ENCODE measurements at regions not wholly inside any gene's neighbourhood (a gene's known extent, or its start where the extent isn't known, plus 50 kb on each side); places are given as distances from the start of the nearest gene placed in this dataset.

DNA sequence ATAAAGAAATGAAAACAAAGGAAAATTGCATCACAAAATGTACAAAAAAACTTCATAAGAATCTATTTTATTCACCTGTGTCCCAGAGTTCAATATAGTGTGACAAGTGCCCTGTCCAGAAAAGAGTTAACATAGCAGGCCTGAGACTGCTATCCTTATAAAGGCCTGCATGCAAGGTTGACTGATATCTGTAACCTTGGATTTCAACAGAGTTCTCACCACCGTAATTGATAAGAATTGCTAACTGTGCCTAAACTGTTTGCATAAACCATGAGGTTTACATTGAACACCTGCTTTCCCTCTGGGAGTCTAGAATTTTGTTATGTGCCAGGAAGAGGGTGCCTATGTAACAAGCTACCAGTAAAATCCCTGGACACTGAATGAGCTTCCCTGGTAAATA lies 461.7 kb upstream of the DPH6 start:
- TF ChIP-seq, protein P1, sequence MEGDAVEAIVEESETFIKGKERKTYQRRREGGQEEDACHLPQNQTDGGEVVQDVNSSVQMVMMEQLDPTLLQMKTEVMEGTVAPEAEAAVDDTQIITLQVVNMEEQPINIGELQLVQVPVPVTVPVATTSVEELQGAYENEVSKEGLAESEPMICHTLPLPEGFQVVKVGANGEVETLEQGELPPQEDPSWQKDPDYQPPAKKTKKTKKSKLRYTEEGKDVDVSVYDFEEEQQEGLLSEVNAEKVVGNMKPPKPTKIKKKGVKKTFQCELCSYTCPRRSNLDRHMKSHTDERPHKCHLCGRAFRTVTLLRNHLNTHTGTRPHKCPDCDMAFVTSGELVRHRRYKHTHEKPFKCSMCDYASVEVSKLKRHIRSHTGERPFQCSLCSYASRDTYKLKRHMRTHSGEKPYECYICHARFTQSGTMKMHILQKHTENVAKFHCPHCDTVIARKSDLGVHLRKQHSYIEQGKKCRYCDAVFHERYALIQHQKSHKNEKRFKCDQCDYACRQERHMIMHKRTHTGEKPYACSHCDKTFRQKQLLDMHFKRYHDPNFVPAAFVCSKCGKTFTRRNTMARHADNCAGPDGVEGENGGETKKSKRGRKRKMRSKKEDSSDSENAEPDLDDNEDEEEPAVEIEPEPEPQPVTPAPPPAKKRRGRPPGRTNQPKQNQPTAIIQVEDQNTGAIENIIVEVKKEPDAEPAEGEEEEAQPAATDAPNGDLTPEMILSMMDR (IDR thresholded peaks at IDR 0.05): no peak
- no peak for TF ChIP-seq POLR2A (IDR thresholded peaks at IDR 0.05)

Data from adrenal gland (tissue), 5 donors.